ENCODE measurements at regions not wholly inside any gene's neighbourhood (a gene's known extent, or its start where the extent isn't known, plus 50 kb on each side); places are given as distances from the start of the nearest gene placed in this dataset.

- H3K4me1 ChIP-seq, result peaks cover 4% of the 10 kb centered on the region
- TF ChIP-seq, protein P1, sequence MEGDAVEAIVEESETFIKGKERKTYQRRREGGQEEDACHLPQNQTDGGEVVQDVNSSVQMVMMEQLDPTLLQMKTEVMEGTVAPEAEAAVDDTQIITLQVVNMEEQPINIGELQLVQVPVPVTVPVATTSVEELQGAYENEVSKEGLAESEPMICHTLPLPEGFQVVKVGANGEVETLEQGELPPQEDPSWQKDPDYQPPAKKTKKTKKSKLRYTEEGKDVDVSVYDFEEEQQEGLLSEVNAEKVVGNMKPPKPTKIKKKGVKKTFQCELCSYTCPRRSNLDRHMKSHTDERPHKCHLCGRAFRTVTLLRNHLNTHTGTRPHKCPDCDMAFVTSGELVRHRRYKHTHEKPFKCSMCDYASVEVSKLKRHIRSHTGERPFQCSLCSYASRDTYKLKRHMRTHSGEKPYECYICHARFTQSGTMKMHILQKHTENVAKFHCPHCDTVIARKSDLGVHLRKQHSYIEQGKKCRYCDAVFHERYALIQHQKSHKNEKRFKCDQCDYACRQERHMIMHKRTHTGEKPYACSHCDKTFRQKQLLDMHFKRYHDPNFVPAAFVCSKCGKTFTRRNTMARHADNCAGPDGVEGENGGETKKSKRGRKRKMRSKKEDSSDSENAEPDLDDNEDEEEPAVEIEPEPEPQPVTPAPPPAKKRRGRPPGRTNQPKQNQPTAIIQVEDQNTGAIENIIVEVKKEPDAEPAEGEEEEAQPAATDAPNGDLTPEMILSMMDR (IDR thresholded peaks at IDR 0.05), result no peak
- intact Hi-C loops (cut with DNase I), result no loop called here
- H3K27ac ChIP-seq, result no peak overlapping the region
- no peak overlapping the region for H3K4me3 ChIP-seq
- no peak for DNase-seq
- no peaks in the 10 kb centered on the region for H3K36me3 ChIP-seq
- no peaks in the 10 kb centered on the region for H3K9me3 ChIP-seq
- no peak for ATAC-seq
- H3K27me3 ChIP-seq, result no peaks in the 10 kb centered on the region
These were observed 556.5 kb downstream of the MN1 start for GRCh38 chr22:27245056-27245455.

DNA sequence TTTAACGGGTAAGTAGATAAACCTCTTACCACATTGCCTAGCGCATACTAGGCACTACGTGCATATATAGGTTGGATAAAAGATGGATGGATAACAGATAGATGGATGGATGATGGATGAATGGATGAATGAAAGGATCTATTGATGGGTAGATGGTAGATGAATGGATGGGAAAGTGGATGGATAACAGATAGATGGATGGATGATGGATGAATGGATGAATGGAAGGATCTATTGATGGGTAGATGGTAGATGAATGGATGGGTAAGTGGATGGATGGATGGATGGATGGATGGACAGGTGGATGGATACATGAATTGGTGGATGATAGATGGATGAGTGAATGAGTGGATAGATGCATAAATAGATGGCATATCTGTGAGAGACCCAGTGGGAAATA, 555.0 kb downstream of the MN1 start:
- Histone ChIP-seq H3K27me3 (no peaks in the 10 kb centered on the region), H3K4me1 (peaks cover 4% of the 10 kb centered on the region), H3K9me3 (no peaks in the 10 kb centered on the region), H3K36me3 (no peaks in the 10 kb centered on the region), H3K27ac (no peak overlapping the region), H3K4me3 (no peak overlapping the region)
- ATAC-seq, result no peak
- no peak for DNase-seq
- intact Hi-C loops (cut with DNase I), result no loop called here
- TF ChIP-seq, protein P1 (IDR thresholded peaks at IDR 0.05), result no peak

GRCh38 chr22:27247701-27248434, 553.7 kb downstream of the MN1 start:
- DNase-seq (no peak), ATAC-seq (no peak)
- no peaks in the 10 kb centered on the region for H3K36me3 ChIP-seq
- TF ChIP-seq, protein P1 (IDR thresholded peaks at IDR 0.05), result no peak
- H3K9me3 ChIP-seq, result no peaks in the 10 kb centered on the region
- no peaks in the 10 kb centered on the region for H3K27me3 ChIP-seq
- no peak overlapping the region for H3K27ac ChIP-seq
- intact Hi-C loops (cut with DNase I), result no loop called here
- H3K4me3 ChIP-seq, result no peak overlapping the region
- peaks cover 4% of the 10 kb centered on the region for H3K4me1 ChIP-seq

GRCh38 chr22:27250418-27250817, 551.1 kb downstream of the MN1 start:
- H3K9me3 ChIP-seq, result no peaks in the 10 kb centered on the region
- no peak overlapping the region for H3K27ac ChIP-seq
- intact Hi-C loops (cut with DNase I), result no loop called here
- TF ChIP-seq, protein P1 (IDR thresholded peaks at IDR 0.05), result no peak
- H3K36me3 ChIP-seq, result no peaks in the 10 kb centered on the region
- no peak overlapping the region for H3K4me3 ChIP-seq
- H3K4me1 ChIP-seq, result peaks cover 4% of the 10 kb centered on the region
- ATAC-seq (no peak), DNase-seq (no peak)
- H3K27me3 ChIP-seq, result no peaks in the 10 kb centered on the region

GRCh38 chr22:27250886-27251285, 550.7 kb downstream of the MN1 start:
- Histone ChIP-seq H3K4me3 (no peak overlapping the region), H3K9me3 (no peaks in the 10 kb centered on the region), H3K4me1 (peaks cover 4% of the 10 kb centered on the region), H3K27ac (no peak overlapping the region), H3K36me3 (no peaks in the 10 kb centered on the region), H3K27me3 (no peaks in the 10 kb centered on the region)
- no peak for ATAC-seq
- TF ChIP-seq, protein P1 (IDR thresholded peaks at IDR 0.05), result no peak
- DNase-seq, result no peak
- intact Hi-C loops (cut with DNase I), result no loop called here

DNA sequence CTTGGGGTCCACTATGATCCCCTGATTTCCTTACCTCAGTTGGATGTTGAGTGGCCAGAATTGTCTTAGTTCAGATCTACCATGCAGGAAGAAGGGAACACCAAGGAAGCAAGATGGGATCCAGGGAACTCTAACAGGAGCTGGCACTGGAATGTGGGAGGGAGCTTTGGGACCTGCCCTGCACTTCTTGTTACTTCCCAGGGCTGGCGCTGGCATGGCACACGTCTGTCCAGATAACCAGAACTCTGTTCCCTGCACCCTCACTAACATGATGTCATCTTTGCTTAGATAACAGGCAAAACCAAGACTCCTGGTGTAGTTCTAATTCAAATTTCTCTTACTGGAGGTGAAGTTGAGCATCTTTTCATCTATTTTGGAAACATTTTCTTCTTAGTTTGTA, 550.0 kb downstream of the MN1 start:
- no peak overlapping the region for H3K27ac ChIP-seq
- no peak for DNase-seq
- peaks cover 4% of the 10 kb centered on the region for H3K4me1 ChIP-seq
- H3K36me3 ChIP-seq, result no peaks in the 10 kb centered on the region
- TF ChIP-seq, protein P1 (IDR thresholded peaks at IDR 0.05), result no peak
- H3K4me3 ChIP-seq, result no peak overlapping the region
- no peak for ATAC-seq
- no peaks in the 10 kb centered on the region for H3K27me3 ChIP-seq
- intact Hi-C loops (cut with DNase I), result no loop called here
- H3K9me3 ChIP-seq, result no peaks in the 10 kb centered on the region
